Suprapubic skin (tissue), 4 donors: ENCODE measurements at regions not wholly inside any gene's neighbourhood (a gene's known extent, or its start where the extent isn't known, plus 50 kb on each side); places are given as distances from the start of the nearest gene placed in this dataset.

Experiments
- CTCF ChIP-seq, 2 donors: fragments of 200-600 bp in 1 of 2; fragments of 450-650 bp in 1 of 2; sonication (generic) in 1 of 2; IDR thresholded peaks; one replicate each; pipeline ENCODE4 v1.5.1; 2016 to 2019; ENCODE audit warnings: antibody characterized with exemption in 2 of 2, mild to moderate bottlenecking in 1 of 2, moderate library complexity in 1 of 2
- EP300 ChIP-seq: sonication (generic); formaldehyde crosslinking; IDR thresholded peaks from one replicate; pipeline ENCODE4 v1.6.1; 2017; ENCODE audit warnings: antibody characterized with exemption
- POLR2A ChIP-seq, 2 donors: fragments of 450-650 bp; IDR thresholded peaks; one replicate each; pipeline ENCODE4 v1.6.1; 2017; ENCODE audit warnings: antibody characterized with exemption in 2 of 2, mild to moderate bottlenecking in 2 of 2, moderate library complexity in 2 of 2
- POLR2AphosphoS5 ChIP-seq, 3 donors: sonication (generic); formaldehyde crosslinking; IDR thresholded peaks; one replicate each; pipeline ENCODE4 v1.6.1; 2017; ENCODE audit warnings: antibody characterized with exemption in 3 of 3

- TF ChIP-seq CTCF (IDR thresholded peaks at IDR 0.05) (no peak), POLR2AphosphoS5 (IDR thresholded peaks at IDR 0.05) (no peak), EP300 (no peak), POLR2A (IDR thresholded peaks at IDR 0.05) (no peak)
Observed at GRCh38 chr1:96002201-96002600, 719.4 kb upstream of the PTBP2 start.
